Ascending aorta (tissue), 2 donors: ENCODE measurements at regions not wholly inside any gene's neighbourhood (a gene's known extent, or its start where the extent isn't known, plus 50 kb on each side); places are given as distances from the start of the nearest gene placed in this dataset.

Source experiments
- DNase-seq, 2 donors: peaks; one replicate each; pipeline ENCODE4 v3.0.0-alpha.2; 2019; ENCODE audit warnings: low spot score in 2 of 2
- H3K27ac ChIP-seq, 2 donors: fragments of 200-600 bp; sonication (generic); one replicate each; pipeline ENCODE4 v1.5.1; 2016 to 2017; ENCODE audit warnings: mild to moderate bottlenecking in 1 of 2
- H3K27me3 ChIP-seq: fragments of 200-600 bp; sonication (generic); one replicate; pipeline ENCODE4 v1.5.1; 2017
- H3K36me3 ChIP-seq, 2 donors: fragments of 200-600 bp; sonication (generic); one replicate each; pipeline ENCODE4 v1.5.1; 2016
- H3K4me1 ChIP-seq, 2 donors: fragments of 200-600 bp; sonication (generic); one replicate each; pipeline ENCODE4 v1.5.1; 2016 to 2017; ENCODE audit warnings: mild to moderate bottlenecking in 1 of 2
- H3K4me3 ChIP-seq, 2 donors: fragments of 200-600 bp; sonication (generic); one replicate each; pipeline ENCODE4 v1.5.1; 2016 to 2017; ENCODE audit warnings: mild to moderate bottlenecking in 1 of 2
- H3K9me3 ChIP-seq, 2 donors: fragments of 200-600 bp; sonication (generic); one replicate each; pipeline ENCODE4 v1.5.1; 2016
- intact Hi-C: fragments of 100-400 bp; cut with DNase I; formaldehyde crosslinking; loops from one replicate; pipeline ENCODE4 v1.15.1; 2023
- TF ChIP-seq, protein P1 (sequence below), 3 experiments: fragments of 200-600 bp in 2 of 3; fragments of 450-650 bp in 1 of 3; sonication (generic) in 2 of 3; IDR thresholded peaks; one replicate each; pipeline ENCODE4 v1.5.1; 2016 to 2019; ENCODE audit warnings: antibody characterized with exemption in 3 of 3, mild to moderate bottlenecking in 1 of 3, moderate library complexity in 1 of 3

DNA sequence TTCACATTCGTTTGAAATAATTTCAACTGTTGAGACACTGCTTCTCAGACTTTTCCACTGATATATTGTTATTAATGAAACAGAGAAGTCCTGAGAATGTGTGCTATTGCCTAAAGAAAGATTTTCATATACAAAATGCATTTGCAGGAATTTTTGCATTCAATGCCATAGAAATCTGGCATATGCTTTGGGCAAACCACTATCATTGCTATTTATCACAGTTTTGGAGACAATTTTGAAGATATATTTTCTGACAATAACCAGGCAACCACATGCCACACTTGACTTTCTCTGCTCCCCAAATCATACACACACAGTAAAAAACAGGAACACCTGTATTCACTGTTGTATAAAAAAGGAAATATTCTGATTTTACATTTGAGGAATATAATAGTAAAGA lies 1303.7 kb upstream of the IGFBP7 start:
- no peak for DNase-seq
- intact Hi-C loops = no loop called here
- H3K27ac ChIP-seq = no peak overlapping the region
- no peaks in the 10 kb centered on the region for H3K4me1 ChIP-seq
- no peaks in the 10 kb centered on the region for H3K27me3 ChIP-seq
- H3K9me3 ChIP-seq = no peaks in the 10 kb centered on the region
- no peaks in the 10 kb centered on the region for H3K36me3 ChIP-seq
- H3K4me3 ChIP-seq = no peak overlapping the region
- TF ChIP-seq, protein P1, sequence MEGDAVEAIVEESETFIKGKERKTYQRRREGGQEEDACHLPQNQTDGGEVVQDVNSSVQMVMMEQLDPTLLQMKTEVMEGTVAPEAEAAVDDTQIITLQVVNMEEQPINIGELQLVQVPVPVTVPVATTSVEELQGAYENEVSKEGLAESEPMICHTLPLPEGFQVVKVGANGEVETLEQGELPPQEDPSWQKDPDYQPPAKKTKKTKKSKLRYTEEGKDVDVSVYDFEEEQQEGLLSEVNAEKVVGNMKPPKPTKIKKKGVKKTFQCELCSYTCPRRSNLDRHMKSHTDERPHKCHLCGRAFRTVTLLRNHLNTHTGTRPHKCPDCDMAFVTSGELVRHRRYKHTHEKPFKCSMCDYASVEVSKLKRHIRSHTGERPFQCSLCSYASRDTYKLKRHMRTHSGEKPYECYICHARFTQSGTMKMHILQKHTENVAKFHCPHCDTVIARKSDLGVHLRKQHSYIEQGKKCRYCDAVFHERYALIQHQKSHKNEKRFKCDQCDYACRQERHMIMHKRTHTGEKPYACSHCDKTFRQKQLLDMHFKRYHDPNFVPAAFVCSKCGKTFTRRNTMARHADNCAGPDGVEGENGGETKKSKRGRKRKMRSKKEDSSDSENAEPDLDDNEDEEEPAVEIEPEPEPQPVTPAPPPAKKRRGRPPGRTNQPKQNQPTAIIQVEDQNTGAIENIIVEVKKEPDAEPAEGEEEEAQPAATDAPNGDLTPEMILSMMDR (IDR thresholded peaks at IDR 0.05) = no peak

DNA sequence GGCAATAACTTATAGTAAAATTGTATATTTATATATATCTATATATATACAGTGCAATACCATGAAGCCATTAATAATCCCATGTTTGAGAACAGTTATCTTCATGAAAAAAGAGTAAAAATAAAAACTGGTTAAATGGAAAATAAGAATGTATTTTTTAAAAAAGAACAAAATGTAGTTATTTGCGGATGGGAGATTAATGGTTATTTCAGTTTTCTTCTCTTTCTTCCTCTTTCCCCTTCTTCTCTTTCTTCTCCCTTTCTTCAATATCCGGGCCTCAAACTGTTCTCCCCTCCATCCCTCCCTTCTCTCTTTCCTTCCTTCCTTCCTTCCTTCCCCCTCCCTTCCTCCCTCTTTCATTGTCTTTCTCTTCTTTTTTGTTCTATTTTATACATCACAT lies 1301.7 kb upstream of the IGFBP7 start:
- no peak for DNase-seq
- no peak overlapping the region for H3K4me3 ChIP-seq
- TF ChIP-seq, protein P1 (IDR thresholded peaks at IDR 0.05) = no peak
- no peaks in the 10 kb centered on the region for H3K9me3 ChIP-seq
- no peaks in the 10 kb centered on the region for H3K36me3 ChIP-seq
- intact Hi-C loops = no loop called here
- H3K27ac ChIP-seq = no peak overlapping the region
- no peaks in the 10 kb centered on the region for H3K4me1 ChIP-seq
- no peaks in the 10 kb centered on the region for H3K27me3 ChIP-seq

DNA sequence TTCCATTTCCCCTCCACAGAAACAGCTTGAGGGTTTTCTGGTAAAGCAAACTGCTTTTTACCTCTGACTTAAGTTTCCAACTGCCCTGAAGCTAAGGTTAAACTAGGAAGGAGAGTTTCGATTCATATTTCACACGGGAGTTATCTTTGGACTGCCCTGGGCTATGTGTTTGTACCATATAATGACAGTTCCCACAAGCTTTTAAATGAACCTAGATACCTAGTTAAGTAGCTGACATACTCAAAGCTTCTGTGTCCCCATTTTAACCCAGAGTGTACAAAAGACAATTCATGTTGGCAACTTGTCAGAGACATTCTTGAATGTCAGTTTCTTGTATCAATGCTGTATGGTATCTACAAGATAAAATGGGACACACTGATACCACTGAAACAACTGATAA lies 1296.6 kb upstream of the IGFBP7 start:
- Histone ChIP-seq H3K36me3 (no peaks in the 10 kb centered on the region), H3K27ac (no peak overlapping the region), H3K4me3 (no peak overlapping the region), H3K9me3 (no peaks in the 10 kb centered on the region), H3K27me3 (no peaks in the 10 kb centered on the region), H3K4me1 (no peaks in the 10 kb centered on the region)
- DNase-seq = no peak
- TF ChIP-seq, protein P1 (IDR thresholded peaks at IDR 0.05) = no peak
- intact Hi-C loops = no loop called here

DNA sequence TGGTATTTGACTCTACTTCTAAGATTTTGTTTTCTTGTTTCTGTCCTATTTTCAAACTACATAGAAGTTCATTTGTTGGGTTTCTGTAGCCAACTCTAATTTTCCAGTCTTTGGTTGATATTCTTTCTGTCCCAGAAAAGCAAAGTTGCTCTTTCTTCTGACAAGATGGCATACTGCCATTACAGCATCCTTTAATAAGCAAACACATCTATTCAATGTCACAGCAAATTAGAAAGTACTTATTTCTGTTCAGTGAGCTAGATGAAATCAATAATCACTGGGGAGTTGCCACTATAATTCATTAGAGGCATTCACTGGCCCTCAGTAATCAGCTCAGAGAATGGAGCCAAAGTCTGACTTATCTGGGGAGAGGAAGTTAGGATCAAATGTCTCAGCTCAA lies 1258.0 kb upstream of the IGFBP7 start:
- H3K4me1 ChIP-seq = no peaks in the 10 kb centered on the region
- DNase-seq = no peak
- no peaks in the 10 kb centered on the region for H3K36me3 ChIP-seq
- no peaks in the 10 kb centered on the region for H3K9me3 ChIP-seq
- H3K4me3 ChIP-seq = no peak overlapping the region
- TF ChIP-seq, protein P1 (IDR thresholded peaks at IDR 0.05) = no peak
- H3K27me3 ChIP-seq = no peaks in the 10 kb centered on the region
- intact Hi-C loops = no loop called here
- H3K27ac ChIP-seq = no peak overlapping the region

DNA sequence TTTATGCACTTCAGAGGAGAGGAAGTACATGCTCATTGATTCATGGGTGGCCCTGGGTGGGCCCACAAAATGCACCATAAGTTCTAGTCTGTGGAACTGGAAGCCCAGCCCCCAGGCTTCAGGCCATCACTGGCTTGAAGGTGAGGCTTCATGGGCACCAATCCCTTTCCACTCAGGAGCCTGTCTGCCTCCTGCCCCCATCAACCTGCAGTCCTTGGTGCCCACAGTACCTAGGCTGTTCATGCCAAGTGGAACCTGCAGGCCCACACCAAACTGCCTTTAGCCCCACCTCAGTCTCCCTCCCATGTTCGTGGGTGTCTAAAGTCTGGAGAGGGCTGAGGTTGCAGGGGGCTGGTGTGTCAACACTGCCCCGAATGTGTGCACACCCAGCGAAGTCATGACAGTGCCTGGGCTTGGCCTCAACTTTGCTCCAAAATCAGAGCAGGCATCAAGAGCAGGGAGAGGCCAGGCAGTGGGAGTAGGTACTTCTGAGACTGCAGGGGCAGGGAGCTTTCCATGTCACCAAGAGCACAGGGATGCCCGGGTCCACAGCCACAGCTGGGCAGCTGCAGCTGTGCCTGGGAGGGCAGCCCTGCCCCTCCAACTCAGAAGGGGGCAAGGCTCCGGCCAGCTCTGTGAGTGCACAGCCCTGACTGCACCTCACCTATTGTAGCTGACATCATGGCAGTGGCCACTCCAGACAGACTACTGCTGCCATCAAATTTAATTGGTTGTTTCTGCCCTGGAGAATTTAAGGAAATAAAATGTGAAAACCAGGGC lies 1250.4 kb upstream of the IGFBP7 start:
- no peak overlapping the region for H3K4me3 ChIP-seq
- H3K27me3 ChIP-seq = no peaks in the 10 kb centered on the region
- H3K9me3 ChIP-seq = no peaks in the 10 kb centered on the region
- no peaks in the 10 kb centered on the region for H3K36me3 ChIP-seq
- no peaks in the 10 kb centered on the region for H3K4me1 ChIP-seq
- TF ChIP-seq, protein P1 (IDR thresholded peaks at IDR 0.05) = no peak
- no peak overlapping the region for H3K27ac ChIP-seq
- intact Hi-C loops = no loop called here
- no peak for DNase-seq

DNA sequence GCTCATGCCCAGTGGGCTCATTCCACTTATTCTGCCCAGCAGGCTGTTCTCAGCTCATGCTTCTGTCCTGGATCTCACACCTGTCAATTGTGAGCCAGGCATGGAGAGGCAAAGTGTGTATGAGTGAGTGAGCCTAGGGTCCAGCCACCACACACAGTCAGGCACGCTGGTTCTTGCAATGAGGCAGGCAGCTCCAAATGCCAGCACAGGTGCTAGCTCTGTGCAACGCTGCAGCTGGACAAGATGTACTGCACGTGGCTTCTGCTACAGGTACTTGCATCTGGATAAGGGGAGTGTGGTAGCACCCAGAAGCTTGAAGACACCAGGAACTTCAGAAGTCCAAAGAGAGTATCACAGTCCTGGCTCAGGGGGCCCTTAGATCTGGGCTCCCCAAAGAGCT lies 1249.4 kb upstream of the IGFBP7 start:
- intact Hi-C loops = no loop called here
- no peaks in the 10 kb centered on the region for H3K4me1 ChIP-seq
- H3K4me3 ChIP-seq = no peak overlapping the region
- H3K36me3 ChIP-seq = no peaks in the 10 kb centered on the region
- TF ChIP-seq, protein P1 (IDR thresholded peaks at IDR 0.05) = no peak
- no peaks in the 10 kb centered on the region for H3K9me3 ChIP-seq
- no peaks in the 10 kb centered on the region for H3K27me3 ChIP-seq
- H3K27ac ChIP-seq = no peak overlapping the region
- DNase-seq = no peak
